GM19452 (cell line): ENCODE measurements at regions not wholly inside any gene's neighbourhood (a gene's known extent, or its start where the extent isn't known, plus 50 kb on each side); places are given as distances from the start of the nearest gene placed in this dataset.

Experiments
- ATAC-seq: cut with Tn5 transposase; IDR thresholded peaks from one replicate; pipeline ENCODE4 v1.9.1; 2021; ENCODE audit not compliant: unreplicated experiment

DNA sequence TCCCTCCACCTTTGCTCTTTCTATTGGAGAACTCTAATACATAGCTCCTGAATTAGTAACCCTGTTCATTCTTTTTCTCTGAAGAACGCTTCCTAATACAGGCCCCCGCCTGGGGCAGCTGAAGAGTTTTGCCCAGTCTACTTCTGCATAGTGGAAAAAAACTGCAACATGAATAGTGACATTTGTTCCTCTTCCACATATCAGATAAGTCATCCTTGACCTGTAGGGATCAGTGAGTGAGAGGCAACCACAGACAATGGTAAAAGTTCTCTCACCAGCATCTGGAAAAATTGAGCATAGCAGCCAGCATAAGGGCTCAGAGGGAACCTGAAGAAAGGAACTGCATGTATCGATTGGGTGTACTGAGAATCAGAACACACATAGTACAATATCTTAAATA is 262.0 kb downstream of the STK31 start:
- ATAC-seq, result no peak

GRCh38 chr7:23973264-23973663 is 263.2 kb downstream of the STK31 start:
- ATAC-seq, result no peak

- ATAC-seq, result no peak
Measured at GRCh38 chr7:23980081-23980480, 270.1 kb downstream of the STK31 start.

DNA sequence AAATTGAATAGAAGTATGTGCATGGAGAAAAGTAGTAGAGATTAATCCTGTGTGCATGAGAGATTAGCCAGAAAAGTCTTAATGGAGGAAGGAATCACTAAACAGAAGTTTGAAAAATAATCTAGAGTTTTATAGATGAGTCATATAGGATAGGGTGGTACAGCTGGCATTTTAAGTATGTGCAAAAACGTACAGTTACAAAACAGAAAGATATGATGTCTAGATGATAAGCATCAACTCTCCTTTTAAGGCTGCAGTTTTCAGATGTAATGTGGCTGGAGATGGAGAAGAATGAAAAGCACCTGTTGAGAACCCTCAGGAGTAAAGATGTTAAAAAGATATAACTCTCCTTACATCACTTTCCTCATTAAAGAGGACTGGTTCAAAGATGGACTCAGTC is 271.3 kb downstream of the STK31 start:
- no peak for ATAC-seq

DNA sequence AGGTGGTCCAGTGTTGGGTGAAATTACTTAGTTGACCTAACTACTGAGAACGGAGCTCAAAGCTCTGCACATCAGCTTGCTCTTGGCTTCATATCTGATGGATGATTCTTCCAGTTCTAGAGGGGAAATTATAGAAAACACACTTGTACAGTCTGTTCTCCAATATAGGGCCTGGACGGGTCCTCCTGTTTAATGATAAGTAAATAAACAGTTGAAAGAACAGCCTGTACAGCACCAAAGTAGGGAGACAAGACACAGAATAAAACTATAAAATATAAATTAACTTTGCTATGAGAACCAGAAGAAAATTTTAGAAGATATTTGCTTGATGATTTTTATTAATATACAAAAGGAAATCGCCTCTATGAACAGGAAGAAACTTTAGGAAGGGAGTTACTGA is 271.7 kb downstream of the STK31 start:
- no peak for ATAC-seq

DNA sequence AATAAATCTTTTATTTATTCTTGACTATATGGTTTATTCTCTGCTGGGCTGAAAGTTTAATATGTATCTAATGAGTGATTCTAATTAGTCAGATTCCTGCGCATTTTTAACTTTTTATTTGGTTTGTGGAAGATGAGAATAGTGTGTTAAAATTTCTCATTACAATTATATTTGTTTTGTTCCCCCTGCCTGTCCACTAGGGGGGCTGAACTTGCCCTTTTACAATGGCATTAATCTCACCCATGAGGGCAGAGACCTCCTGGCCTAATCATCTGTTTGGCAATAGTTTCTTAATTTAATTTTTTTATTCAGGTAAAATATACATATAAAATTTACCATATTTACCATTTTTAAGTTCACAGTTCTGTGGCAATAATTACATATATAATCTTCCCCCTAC is 278.5 kb upstream of the NPY start:
- no peak for ATAC-seq

DNA sequence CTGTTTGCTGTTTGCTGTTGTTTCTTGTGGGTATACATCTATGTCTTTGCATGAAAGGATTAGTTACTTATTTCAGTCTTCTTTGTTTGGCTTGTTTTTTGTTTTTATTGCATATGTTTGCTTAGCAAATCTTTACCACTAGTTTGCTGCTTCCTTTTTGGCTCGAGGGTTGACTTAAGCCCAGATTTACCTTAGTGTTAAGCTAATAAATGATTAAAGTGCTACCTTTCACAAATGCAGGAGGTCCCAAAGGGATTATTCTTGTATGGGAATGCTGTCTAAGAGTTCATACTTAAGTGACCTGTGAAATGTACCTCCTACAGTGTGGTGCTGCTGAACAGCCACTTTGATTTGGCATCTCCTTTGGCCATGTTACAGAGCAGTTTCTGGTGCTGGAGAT is 273.5 kb upstream of the NPY start:
- ATAC-seq, result no peak

GRCh38 chr7:24017519-24017918 is 266.5 kb upstream of the NPY start:
- ATAC-seq, result peak; percentile 92

GRCh38 chr7:24018331-24018730 is 265.7 kb upstream of the NPY start:
- no peak for ATAC-seq

DNA sequence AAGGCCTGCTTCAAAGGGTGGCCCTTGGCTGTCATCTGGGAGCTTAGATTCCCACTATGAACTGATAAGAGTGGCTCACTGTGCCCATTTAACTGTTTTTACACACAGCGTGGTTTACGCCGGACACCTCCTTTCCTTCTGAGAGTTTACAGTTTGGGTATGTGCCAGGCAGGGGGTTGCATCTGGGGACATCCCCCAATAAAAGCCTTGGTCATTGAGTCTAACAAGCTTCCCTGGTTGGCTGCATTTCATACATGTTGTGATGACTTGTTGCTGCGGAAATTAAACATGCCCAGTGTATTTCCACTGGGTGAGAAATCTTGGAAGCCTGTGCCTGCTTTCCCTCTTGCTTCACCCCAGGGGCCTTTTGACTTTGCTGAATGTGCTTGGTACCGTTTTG is 264.1 kb upstream of the NPY start:
- no peak for ATAC-seq

- no peak for ATAC-seq
Measured at GRCh38 chr7:24024276-24025068, 259.5 kb upstream of the NPY start.

- ATAC-seq, result no peak
Measured at GRCh38 chr7:24025094-24025493, 258.9 kb upstream of the NPY start.

- no peak for ATAC-seq
Measured at GRCh38 chr7:24025765-24026164, 258.2 kb upstream of the NPY start.

DNA sequence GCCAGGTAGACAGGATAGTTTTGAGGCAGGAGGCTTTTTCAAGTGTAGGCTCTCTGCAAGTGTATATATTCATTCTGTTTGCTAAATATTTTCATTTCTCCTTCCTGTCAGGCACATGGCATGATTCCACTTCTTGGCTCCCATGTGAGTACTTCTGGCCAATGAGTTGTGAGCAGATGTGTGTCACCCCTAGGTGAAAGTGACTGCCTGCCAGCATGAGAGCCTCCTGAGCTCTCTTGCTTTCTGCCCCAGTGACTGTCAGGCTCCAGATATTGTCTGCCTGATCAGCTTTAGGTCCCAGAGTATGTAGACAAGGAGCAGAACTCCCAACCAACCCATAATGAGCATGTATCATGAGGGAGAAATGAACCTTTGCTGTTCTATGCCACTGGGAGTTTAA is 257.6 kb upstream of the NPY start:
- no peak for ATAC-seq

- no peak for ATAC-seq
Measured at GRCh38 chr7:24029068-24029467, 254.9 kb upstream of the NPY start.

DNA sequence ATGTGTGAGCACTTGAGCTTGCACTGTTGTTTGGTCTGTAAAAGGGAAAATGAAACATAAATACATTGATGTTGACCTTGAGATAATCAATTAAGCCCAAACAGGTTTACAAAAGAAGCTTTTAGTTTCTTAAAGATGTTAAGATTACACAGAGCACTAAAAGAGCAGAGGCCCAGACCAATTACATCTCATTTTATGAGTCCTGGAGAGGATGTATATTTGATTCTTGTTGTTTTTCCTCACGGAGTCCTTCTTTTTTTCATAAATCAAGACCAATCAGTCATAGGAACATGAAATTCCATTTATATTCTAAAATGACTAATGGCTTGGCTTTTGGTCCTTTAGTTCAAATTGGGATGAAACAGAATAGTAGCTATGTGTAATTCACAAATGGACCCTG is 249.7 kb upstream of the NPY start:
- ATAC-seq, result no peak

GRCh38 chr7:24035366-24036032 is 248.5 kb upstream of the NPY start:
- no peak for ATAC-seq

GRCh38 chr7:24036033-24036412 is 248.0 kb upstream of the NPY start:
- ATAC-seq, result no peak

DNA sequence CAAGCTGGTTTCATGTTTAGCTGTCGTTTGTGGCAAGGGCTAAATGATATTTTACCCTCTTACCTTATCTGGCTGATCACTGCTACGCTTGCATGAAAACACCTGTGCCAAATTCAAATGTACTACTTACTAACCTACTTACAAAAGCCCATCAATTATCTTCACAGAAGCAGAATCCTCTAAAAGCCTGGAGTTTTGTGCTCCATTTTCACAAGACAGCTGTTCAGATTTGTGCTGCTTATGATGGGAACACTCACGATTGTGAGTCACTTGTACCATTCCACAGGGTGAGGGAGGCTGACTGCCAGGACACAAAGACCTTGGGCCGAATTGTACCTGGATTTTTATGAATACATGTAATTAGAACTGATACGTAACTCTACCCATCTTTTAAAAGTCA is 245.0 kb upstream of the NPY start:
- no peak for ATAC-seq

- no peak for ATAC-seq
Measured at GRCh38 chr7:24039991-24040624, 243.9 kb upstream of the NPY start.

DNA sequence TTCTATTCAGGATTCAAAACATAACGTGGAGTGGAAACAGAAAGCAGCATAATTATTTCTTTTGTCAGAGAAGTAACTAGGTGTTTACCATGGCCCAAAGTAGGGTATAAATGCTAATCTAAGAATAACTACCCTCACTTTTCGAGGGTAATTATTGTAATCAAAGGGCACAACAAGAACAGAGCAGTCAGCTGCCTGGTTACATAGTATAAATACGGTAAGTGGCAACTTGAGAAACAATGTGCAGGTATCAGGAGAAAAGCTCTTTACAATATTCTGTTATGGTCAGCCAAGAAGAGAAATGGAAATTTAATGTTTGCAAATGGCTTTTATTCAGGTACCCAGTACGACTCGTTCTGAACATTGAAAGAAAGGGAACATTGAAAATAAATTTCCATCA is 242.0 kb upstream of the NPY start:
- ATAC-seq, result no peak

GRCh38 chr7:24049296-24049695 is 234.7 kb upstream of the NPY start:
- no peak for ATAC-seq
